DMS153 (cell line): ENCODE measurements at regions not wholly inside any gene's neighbourhood (a gene's known extent, or its start where the extent isn't known, plus 50 kb on each side); places are given as distances from the start of the nearest gene placed in this dataset.
"Not testable (repeated sequence)": the region's sequence is repeated elsewhere in the genome, so short reads cannot be mapped to it uniquely, and the experiment has no call there.

ENCODE experiments used
- DNase-seq: peaks from one replicate; lab custom pipeline; 2025; lab: John Stamatoyannopoulos, UW

GRCh38 chr7:28329661-28330363, 82.5 kb upstream of the CREB5 start:
- peak; percentile 88 for DNase-seq

- DNase-seq = no peak
These were observed 81.8 kb upstream of the CREB5 start for GRCh38 chr7:28330384-28331070.

GRCh38 chr7:28332046-28332445, 80.3 kb upstream of the CREB5 start:
- no peak for DNase-seq

- DNase-seq = not testable (repeated sequence)
These were observed 78.8 kb upstream of the CREB5 start for GRCh38 chr7:28333548-28333947.

- no peak for DNase-seq
These were observed 75.5 kb upstream of the CREB5 start for GRCh38 chr7:28336806-28337205.

GRCh38 chr7:28338041-28338440, 74.3 kb upstream of the CREB5 start:
- DNase-seq = no peak

- DNase-seq = no peak
These were observed 68.9 kb upstream of the CREB5 start for GRCh38 chr7:28343462-28343861.

- DNase-seq = no peak
These were observed 66.1 kb upstream of the CREB5 start for GRCh38 chr7:28346256-28346655.

GRCh38 chr7:28346676-28347363, 65.5 kb upstream of the CREB5 start:
- no peak for DNase-seq

- DNase-seq = no peak
These were observed 64.6 kb upstream of the CREB5 start for GRCh38 chr7:28347475-28348318.

- peak; percentile 53 for DNase-seq
These were observed 63.7 kb upstream of the CREB5 start for GRCh38 chr7:28348636-28349035.

- peak; percentile 84 for DNase-seq
These were observed 62.7 kb upstream of the CREB5 start for GRCh38 chr7:28349637-28350036.

- DNase-seq = no peak
These were observed 61.7 kb upstream of the CREB5 start for GRCh38 chr7:28350662-28351061.

- no peak for DNase-seq
These were observed 60.9 kb upstream of the CREB5 start for GRCh38 chr7:28351450-28351849.

- DNase-seq = peak; percentile 48
These were observed 57.5 kb upstream of the CREB5 start for GRCh38 chr7:28354601-28355402.

GRCh38 chr7:28355635-28356319, 56.5 kb upstream of the CREB5 start:
- DNase-seq = peak; percentile 100

- DNase-seq = no peak
These were observed 55.7 kb upstream of the CREB5 start for GRCh38 chr7:28356619-28357018.

- no peak for DNase-seq
These were observed 53.9 kb upstream of the CREB5 start for GRCh38 chr7:28358423-28358868.

GRCh38 chr7:28360739-28361138, 51.6 kb upstream of the CREB5 start:
- DNase-seq = peak; percentile 45

GRCh38 chr7:28361551-28361950, 50.8 kb upstream of the CREB5 start:
- DNase-seq = no peak

GRCh38 chr7:28362182-28362581, 50.1 kb upstream of the CREB5 start:
- no peak for DNase-seq
